Neural cell (in vitro differentiated cells): ENCODE measurements at regions not wholly inside any gene's neighbourhood (a gene's known extent, or its start where the extent isn't known, plus 50 kb on each side); places are given as distances from the start of the nearest gene placed in this dataset.

Experiments used
- H2AFZ ChIP-seq: fragments of 200-600, 300-800 bp; sonication (generic), shearing (Covaris generic); 2 replicates; pipeline ENCODE4 v1.6.0; 2014; ENCODE audit warnings: low read depth, mild to moderate bottlenecking, antibody characterized with exemption, low read length, moderate library complexity
- H3F3A ChIP-seq: fragments of 200-600 bp; shearing (Covaris generic); 2 replicates; pipeline ENCODE4 v1.6.1; 2016; ENCODE audit warnings: mild to moderate bottlenecking, moderate library complexity, mixed read lengths, antibody characterized with exemption, low read length; ENCODE audit not compliant: insufficient read depth, poor library complexity, severe bottlenecking
- H3K27ac ChIP-seq: fragments of 200-600, 300-800 bp; sonication (generic), shearing (Covaris generic); 2 replicates; pipeline ENCODE4 v1.5.1; 2014; ENCODE audit warnings: mild to moderate bottlenecking, low read length, moderate library complexity
- H3K27me3 ChIP-seq: fragments of 300-800, 200-600 bp; sonication (generic), shearing (Covaris generic); 2 replicates; pipeline ENCODE4 v1.6.0; 2014; ENCODE audit warnings: mild to moderate bottlenecking, low read depth, low read length, moderate library complexity; ENCODE audit not compliant: insufficient read depth
- H3K36me3 ChIP-seq: fragments of 300-800, 200-600 bp; sonication (generic), shearing (Covaris generic); 2 replicates; pipeline ENCODE4 v1.5.1; 2014; ENCODE audit warnings: mild to moderate bottlenecking, antibody characterized with exemption, low read length, moderate library complexity; ENCODE audit not compliant: insufficient read depth
- H3K4me2 ChIP-seq: fragments of 300-800, 200-600 bp; sonication (generic), shearing (Covaris generic); 2 replicates; pipeline ENCODE4 v1.6.0; 2014; ENCODE audit warnings: mild to moderate bottlenecking, low read length
- H3K4me3 ChIP-seq: fragments of 300-800, 200-600 bp; sonication (generic), shearing (Covaris generic); 2 replicates; pipeline ENCODE4 v1.5.1; 2014; ENCODE audit warnings: mild to moderate bottlenecking, low read length, moderate library complexity
- H3K79me2 ChIP-seq: fragments of 200-600 bp; shearing (Covaris generic); replicated peaks from 2 replicates; pipeline ENCODE4 v1.6.0; 2014; ENCODE audit warnings: mild to moderate bottlenecking, low read length, moderate library complexity; ENCODE audit not compliant: insufficient read depth
- H3K9ac ChIP-seq: fragments of 300-800, 200-600 bp; sonication (generic), shearing (Covaris generic); 2 replicates; pipeline ENCODE4 v1.6.1; 2016; ENCODE audit warnings: mild to moderate bottlenecking, low read length, mixed read lengths
- H3K9me2 ChIP-seq: fragments of 200-600 bp; shearing (Covaris generic); 2 replicates; pipeline ENCODE4 v1.6.1; 2016; ENCODE audit warnings: mild to moderate bottlenecking, low read length, mixed read lengths; ENCODE audit not compliant: insufficient read depth
- H3K9me3 ChIP-seq: fragments of 200-600, 300-800 bp; sonication (generic), shearing (Covaris generic); 2 replicates; pipeline ENCODE4 v1.6.1; 2016; ENCODE audit warnings: mild to moderate bottlenecking, mixed run types, low read length, moderate library complexity, mixed read lengths
- H4K20me1 ChIP-seq: fragments of 200-600 bp; shearing (Covaris generic); 2 replicates; pipeline ENCODE4 v1.6.1; 2016; ENCODE audit warnings: mild to moderate bottlenecking, mixed run types; ENCODE audit not compliant: insufficient read depth
- EP300 ChIP-seq: fragments of 450-650 bp; conservative IDR thresholded peaks from 2 replicates; pipeline ENCODE4 v1.6.1; 2014; ENCODE audit warnings: antibody characterized with exemption, mild to moderate bottlenecking, moderate library complexity; ENCODE audit not compliant: poor library complexity, severe bottlenecking
- EZH2 ChIP-seq: fragments of 200-600, 300-800 bp; shearing (Covaris generic), sonication (generic); IDR thresholded peaks from 2 replicates; pipeline ENCODE4 v1.6.1; 2014; ENCODE audit warnings: antibody characterized with exemption, low read length, borderline replicate concordance, mild to moderate bottlenecking; ENCODE audit not compliant: insufficient read depth, poor library complexity, severe bottlenecking
- MXI1 ChIP-seq: fragments of 450-650 bp; conservative IDR thresholded peaks from 2 replicates; pipeline ENCODE4 v1.6.1; 2014; ENCODE audit warnings: antibody characterized with exemption, mild to moderate bottlenecking; ENCODE audit not compliant: poor library complexity, severe bottlenecking
- POLR2AphosphoS5 ChIP-seq: IDR thresholded peaks from 2 replicates; pipeline ENCODE4 v1.6.1; 2012
- RAD21 ChIP-seq: fragments of 450-650 bp; conservative IDR thresholded peaks from 2 replicates; pipeline ENCODE4 v1.6.1; 2014; ENCODE audit warnings: antibody characterized with exemption, mild to moderate bottlenecking, moderate library complexity
- REST ChIP-seq: IDR thresholded peaks from 2 replicates; pipeline ENCODE4 v1.6.1; 2012; ENCODE audit warnings: borderline replicate concordance
- SMC3 ChIP-seq: fragments of 450-650 bp; conservative IDR thresholded peaks from 2 replicates; pipeline ENCODE4 v1.6.1; 2014; ENCODE audit warnings: antibody characterized with exemption, mild to moderate bottlenecking, moderate library complexity; ENCODE audit not compliant: poor library complexity
- TAF1 ChIP-seq: IDR thresholded peaks from 2 replicates; pipeline ENCODE4 v1.6.1; 2012; ENCODE audit warnings: low read depth
- TF ChIP-seq, protein P1 (sequence below): fragments of 450-650 bp; IDR thresholded peaks from 2 replicates; pipeline ENCODE4 v1.5.1; 2014; ENCODE audit warnings: antibody characterized with exemption, mild to moderate bottlenecking, moderate library complexity; ENCODE audit not compliant: poor library complexity, severe bottlenecking

DNA sequence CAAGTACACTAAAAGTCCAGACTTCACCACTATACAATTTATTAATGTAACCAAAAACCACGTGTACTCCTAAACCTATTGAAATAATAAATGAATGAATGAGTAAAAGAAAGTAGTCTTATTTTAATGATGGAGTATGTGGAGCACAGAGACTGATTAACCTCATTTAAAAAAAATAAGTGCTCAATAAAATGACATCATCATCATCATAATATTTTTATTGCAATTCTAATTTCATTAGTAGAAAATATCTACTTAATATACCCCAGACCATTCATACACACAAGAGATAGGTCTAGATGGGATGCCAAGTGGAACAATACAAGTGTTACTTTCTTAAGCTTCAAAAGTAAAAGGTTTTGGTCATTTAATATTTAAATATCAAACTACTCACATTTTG lies 133.1 kb downstream of the ASB9 start:
- no peaks in the 10 kb centered on the region for H3K9me2 ChIP-seq
- no peaks in the 10 kb centered on the region for H3K79me2 ChIP-seq
- no peaks in the 10 kb centered on the region for H3K27me3 ChIP-seq
- no peak overlapping the region for H3K27ac ChIP-seq
- no peaks in the 10 kb centered on the region for H3F3A ChIP-seq
- H2AFZ ChIP-seq, result no peak overlapping the region
- no peak overlapping the region for H3K4me3 ChIP-seq
- H4K20me1 ChIP-seq, result no peaks in the 10 kb centered on the region
- H3K9ac ChIP-seq, result no peak overlapping the region
- H3K9me3 ChIP-seq, result no peaks in the 10 kb centered on the region
- no peak for TF ChIP-seq SMC3
- TF ChIP-seq MXI1, result no peak
- no peak for TF ChIP-seq EP300
- TF ChIP-seq RAD21, result no peak
- TF ChIP-seq TAF1, result no peak
- no peaks in the 10 kb centered on the region for H3K36me3 ChIP-seq
- H3K4me2 ChIP-seq, result no peak overlapping the region

- Histone ChIP-seq H2AFZ (no peak overlapping the region), H3F3A (no peaks in the 10 kb centered on the region), H3K79me2 (no peaks in the 10 kb centered on the region), H3K36me3 (no peaks in the 10 kb centered on the region), H3K27me3 (no peaks in the 10 kb centered on the region), H3K9me3 (no peaks in the 10 kb centered on the region), H4K20me1 (no peaks in the 10 kb centered on the region), H3K9ac (no peak overlapping the region), H3K4me2 (no peak overlapping the region), H3K27ac (no peak overlapping the region), H3K9me2 (no peaks in the 10 kb centered on the region), H3K4me3 (no peak overlapping the region)
- TF ChIP-seq RAD21 (no peak), EP300 (no peak), SMC3 (no peak), MXI1 (no peak), REST (no peak), POLR2AphosphoS5 (no peak), TAF1 (no peak), EZH2 (no peak)
- TF ChIP-seq, protein P1, sequence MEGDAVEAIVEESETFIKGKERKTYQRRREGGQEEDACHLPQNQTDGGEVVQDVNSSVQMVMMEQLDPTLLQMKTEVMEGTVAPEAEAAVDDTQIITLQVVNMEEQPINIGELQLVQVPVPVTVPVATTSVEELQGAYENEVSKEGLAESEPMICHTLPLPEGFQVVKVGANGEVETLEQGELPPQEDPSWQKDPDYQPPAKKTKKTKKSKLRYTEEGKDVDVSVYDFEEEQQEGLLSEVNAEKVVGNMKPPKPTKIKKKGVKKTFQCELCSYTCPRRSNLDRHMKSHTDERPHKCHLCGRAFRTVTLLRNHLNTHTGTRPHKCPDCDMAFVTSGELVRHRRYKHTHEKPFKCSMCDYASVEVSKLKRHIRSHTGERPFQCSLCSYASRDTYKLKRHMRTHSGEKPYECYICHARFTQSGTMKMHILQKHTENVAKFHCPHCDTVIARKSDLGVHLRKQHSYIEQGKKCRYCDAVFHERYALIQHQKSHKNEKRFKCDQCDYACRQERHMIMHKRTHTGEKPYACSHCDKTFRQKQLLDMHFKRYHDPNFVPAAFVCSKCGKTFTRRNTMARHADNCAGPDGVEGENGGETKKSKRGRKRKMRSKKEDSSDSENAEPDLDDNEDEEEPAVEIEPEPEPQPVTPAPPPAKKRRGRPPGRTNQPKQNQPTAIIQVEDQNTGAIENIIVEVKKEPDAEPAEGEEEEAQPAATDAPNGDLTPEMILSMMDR, result no peak
Observed at GRCh38 chrX:15129412-15129811, 140.5 kb downstream of the ASB9 start.

- Histone ChIP-seq H3F3A (no peaks in the 10 kb centered on the region), H3K4me3 (no peak overlapping the region), H3K4me2 (no peak overlapping the region), H3K36me3 (no peaks in the 10 kb centered on the region), H3K9me2 (no peaks in the 10 kb centered on the region), H3K9me3 (no peaks in the 10 kb centered on the region), H3K27me3 (no peaks in the 10 kb centered on the region), H3K9ac (no peak overlapping the region), H3K27ac (no peak overlapping the region), H3K79me2 (no peaks in the 10 kb centered on the region), H2AFZ (no peak overlapping the region), H4K20me1 (no peaks in the 10 kb centered on the region)
- no peak for TF ChIP-seq EP300
- no peak for TF ChIP-seq REST
- TF ChIP-seq EZH2, result no peak
- no peak for TF ChIP-seq MXI1
- no peak for TF ChIP-seq SMC3
- no peak for TF ChIP-seq POLR2AphosphoS5
- TF ChIP-seq, protein P1, result no peak
- no peak for TF ChIP-seq TAF1
- TF ChIP-seq RAD21, result no peak
Observed at GRCh38 chrX:15128861-15129260, 141.0 kb downstream of the ASB9 start.
